HG03442 (cell line): ENCODE measurements at regions not wholly inside any gene's neighbourhood (a gene's known extent, or its start where the extent isn't known, plus 50 kb on each side); places are given as distances from the start of the nearest gene placed in this dataset.
A peak's percentile ranks its signal among the peaks of the same experiment; 100 is the strongest.
"Not testable (repeated sequence)": the region's sequence is repeated elsewhere in the genome, so short reads cannot be mapped to it uniquely, and the experiment has no call there.

Experiments
- ATAC-seq: cut with Tn5 transposase; IDR thresholded peaks from one replicate; pipeline ENCODE4 v1.9.1; 2021; ENCODE audit warnings: mild to moderate bottlenecking, moderate library complexity; ENCODE audit not compliant: unreplicated experiment

DNA sequence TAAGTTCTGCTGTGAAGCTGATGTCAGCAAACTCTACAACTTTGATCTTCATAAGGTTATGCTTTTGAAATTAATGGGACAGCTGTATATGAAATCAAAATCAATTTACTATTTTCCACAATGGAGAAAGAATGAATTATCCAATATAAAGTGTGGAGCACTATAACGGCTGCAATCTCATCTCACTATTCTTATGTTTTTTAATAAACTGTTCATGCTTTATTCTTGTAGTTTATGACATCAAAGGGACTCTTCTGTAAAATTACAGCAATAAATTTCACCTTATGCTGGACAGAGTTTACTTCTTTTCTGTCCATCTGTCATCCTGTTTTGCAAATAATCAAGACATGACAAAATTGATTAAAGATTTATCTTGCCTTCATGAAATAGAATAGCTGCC lies 192.5 kb downstream of the TECRL start:
- no peak for ATAC-seq

GRCh38 chr4:64205376-64205775 lies 203.9 kb downstream of the TECRL start:
- ATAC-seq, result no peak

DNA sequence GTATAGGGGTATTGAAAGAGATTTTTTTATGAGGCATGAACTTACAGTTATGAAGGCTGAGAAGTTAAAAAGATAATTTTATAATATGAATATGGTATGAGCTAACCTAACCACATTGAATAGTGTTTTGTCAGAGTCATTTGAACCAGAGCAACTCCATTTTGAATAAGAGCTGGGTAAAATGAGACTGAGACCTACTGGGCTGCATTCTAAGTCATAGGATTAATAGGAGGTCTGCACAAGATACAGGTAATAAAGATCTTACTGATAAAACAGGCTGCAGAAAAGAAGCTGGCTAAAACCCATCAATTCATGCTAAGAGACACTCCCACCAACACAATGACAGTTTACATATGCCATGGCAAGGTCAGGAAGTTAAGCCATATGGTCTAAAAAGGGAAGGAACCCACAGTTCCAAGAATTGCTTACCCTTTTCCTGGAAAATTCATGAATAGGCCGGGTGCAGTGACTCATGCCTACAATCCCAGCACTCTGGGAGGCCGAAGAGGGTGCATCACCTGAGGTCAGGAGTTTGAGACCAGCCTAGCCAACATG lies 209.2 kb downstream of the TECRL start:
- no peak for ATAC-seq

DNA sequence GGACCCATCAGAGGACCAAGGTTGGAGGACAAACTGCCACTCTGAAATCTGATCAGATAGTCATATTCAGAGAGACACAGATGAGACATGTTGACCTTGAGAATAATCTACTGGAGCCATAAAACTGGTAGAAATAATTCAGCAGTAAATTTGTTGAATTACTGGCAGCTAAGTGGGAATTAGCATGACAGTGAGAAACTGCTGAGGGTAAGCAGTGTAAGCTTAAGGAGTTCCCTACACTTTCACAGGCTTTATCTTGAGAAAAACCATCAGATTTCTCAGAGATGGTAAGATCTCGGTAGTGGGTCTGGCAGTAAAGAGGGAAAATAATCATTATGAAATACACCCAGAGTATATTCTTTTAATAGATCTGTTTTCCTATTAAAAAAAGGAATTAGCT lies 213.7 kb downstream of the TECRL start:
- no peak for ATAC-seq

GRCh38 chr4:64192731-64193412 lies 216.4 kb downstream of the TECRL start:
- ATAC-seq, result no peak

DNA sequence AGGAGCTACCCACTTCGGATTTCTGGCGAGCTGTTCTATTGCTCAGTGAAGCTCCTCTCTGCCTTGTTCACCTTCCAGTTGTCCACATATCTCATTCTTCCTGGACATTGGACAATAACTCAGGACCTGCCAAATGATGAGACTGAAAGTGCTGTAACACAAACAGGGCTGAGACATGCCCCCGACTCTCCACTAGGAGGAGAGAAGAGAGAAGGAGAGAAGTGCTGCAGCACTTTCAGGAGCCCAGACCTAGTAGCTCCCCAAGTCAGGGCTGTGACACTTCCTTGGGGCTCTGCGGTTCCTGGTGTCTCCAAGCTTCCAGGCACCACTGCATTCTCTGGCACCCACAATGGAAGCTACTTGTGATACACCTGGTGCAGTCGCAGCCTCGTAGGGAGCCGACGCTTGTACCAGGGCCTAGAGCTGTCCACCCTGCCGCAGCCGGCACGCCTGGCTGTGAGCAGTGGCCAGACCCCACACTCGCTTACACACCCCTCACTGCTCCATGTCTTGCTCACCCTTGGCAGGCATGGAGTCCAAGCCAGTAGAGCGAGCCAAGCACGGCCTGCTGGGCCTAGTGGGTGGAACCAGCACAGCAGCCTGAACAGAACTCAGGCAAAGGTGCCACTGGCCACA lies 234.9 kb downstream of the TECRL start:
- no peak for ATAC-seq

DNA sequence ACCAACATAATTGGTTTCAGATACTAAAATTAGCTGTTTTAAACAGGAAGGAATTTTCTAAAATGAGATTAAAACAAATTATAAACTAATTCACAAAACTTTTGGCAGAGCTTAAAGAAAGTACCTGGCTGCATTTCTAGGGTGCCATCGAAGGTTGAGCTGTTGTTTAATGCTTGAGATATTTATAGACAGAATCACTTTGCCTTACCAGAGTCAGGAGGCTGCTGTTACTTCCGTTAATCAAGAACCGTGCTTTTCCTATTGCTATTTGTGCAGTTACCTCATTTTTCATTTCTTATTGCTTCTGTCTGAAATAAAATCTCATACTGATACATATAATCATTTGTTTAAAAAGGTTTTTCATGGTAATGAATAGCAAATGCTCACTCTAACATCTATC lies 242.9 kb downstream of the TECRL start:
- ATAC-seq, result no peak

- peak; percentile 86 for ATAC-seq
Measured at GRCh38 chr4:64158648-64159326, 250.5 kb downstream of the TECRL start.

DNA sequence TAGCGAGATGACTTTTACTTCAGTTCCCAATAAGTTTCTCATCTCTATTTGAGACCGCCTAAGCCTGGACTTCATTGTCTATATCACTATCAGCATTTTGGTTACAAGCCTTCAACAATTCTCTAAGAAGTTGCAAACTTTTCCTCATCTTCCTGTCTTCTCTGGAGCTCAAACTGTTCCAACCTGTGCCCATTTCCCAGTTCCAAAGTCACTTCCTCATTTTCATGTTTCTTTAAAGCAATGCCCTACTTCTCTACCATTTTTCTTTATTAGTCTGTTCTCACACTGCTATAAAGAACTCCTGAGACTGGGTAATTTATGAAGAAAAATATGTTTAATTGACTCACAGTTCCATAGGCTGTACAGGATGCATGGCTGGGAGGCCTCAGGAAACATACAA lies 251.9 kb downstream of the TECRL start:
- no peak for ATAC-seq

DNA sequence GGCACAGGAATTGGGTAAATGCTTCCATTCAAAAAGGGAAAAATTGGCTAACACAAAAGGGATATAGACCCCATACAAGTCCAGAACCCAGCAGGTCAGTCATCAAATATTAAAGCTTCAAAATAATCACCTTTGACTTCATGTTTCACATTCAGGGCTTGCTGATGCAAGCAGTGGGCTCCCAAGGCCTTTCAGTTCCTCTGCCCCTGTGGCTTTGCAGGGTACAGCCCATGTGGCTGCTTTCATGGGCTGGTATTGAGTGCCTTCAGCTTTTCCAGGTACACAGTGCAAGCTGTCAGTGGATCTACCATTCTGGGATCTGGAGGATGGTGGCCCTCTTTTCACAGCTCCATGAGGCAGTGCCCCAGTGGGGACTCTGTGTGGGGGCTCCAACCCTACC lies 253.0 kb downstream of the TECRL start:
- ATAC-seq, result no peak

GRCh38 chr4:64146030-64146429 lies 263.2 kb downstream of the TECRL start:
- no peak for ATAC-seq

GRCh38 chr4:64144994-64145393 lies 264.3 kb downstream of the TECRL start:
- ATAC-seq, result no peak

GRCh38 chr4:64130907-64131306 lies 278.3 kb downstream of the TECRL start:
- no peak for ATAC-seq

DNA sequence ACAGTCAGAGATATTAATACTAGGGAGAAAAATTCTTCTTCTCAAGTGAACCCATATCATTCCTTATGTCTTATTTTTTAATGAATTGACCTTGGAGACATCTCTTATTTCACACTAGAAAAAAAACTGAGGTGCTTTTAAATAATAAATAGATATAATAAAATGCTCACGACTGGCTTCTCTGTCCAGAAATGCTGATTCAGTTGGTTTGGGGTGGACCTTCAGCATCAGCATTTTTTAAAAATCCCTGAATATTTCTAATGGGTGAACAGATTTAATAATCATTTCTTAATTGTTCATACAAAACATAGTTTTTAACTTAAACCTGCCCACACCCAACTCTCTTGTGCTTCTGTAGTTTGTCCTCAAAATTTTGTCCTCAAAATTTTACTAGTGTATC lies 283.9 kb downstream of the TECRL start:
- ATAC-seq, result no peak

- no peak for ATAC-seq
Measured at GRCh38 chr4:64121803-64122202, 287.4 kb downstream of the TECRL start.

GRCh38 chr4:64105903-64106302 lies 303.3 kb downstream of the TECRL start:
- no peak for ATAC-seq

- no peak for ATAC-seq
Measured at GRCh38 chr4:64095398-64095797, 313.9 kb downstream of the TECRL start.

GRCh38 chr4:64079316-64079715 lies 329.9 kb downstream of the TECRL start:
- no peak for ATAC-seq

GRCh38 chr4:64068096-64068495 lies 341.2 kb downstream of the TECRL start:
- ATAC-seq, result no peak

DNA sequence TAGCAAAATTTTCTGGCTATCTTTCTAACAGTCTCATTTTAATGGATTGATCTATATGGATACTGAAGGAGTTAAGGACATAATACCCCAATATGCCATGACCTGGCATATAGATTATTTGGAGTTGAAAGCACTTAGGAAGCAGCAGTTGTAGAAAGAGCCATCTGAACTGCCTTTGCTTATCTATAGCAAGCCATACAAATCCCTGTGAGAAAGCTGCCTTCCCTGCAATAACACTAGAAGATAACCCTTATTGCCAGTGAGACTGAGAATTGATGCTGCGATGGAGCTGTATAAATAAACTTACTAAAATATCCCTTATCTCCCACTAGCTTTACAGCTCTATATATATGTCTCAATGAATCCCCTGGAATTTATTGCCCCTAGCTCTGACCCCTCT lies 346.3 kb downstream of the TECRL start:
- ATAC-seq, result no peak

GRCh38 chr4:64037033-64037432 lies 372.2 kb downstream of the TECRL start:
- not testable (repeated sequence) for ATAC-seq

GRCh38 chr4:64022560-64022959 lies 386.7 kb downstream of the TECRL start:
- ATAC-seq, result no peak
